Esophagus squamous epithelium (tissue), 5 donors: ENCODE measurements at regions not wholly inside any gene's neighbourhood (a gene's known extent, or its start where the extent isn't known, plus 50 kb on each side); places are given as distances from the start of the nearest gene placed in this dataset.

Source experiments
- DNase-seq: peaks from one replicate; lab custom pipeline; 2025; lab: John Stamatoyannopoulos, UW
- H3K27ac ChIP-seq, 4 donors: fragments of 200-600 bp; sonication (generic); one replicate each; pipeline ENCODE4 v1.5.1; 2016 to 2019; ENCODE audit warnings: mild to moderate bottlenecking in 1 of 4
- H3K27me3 ChIP-seq, 4 donors: fragments of 200-600 bp; sonication (generic); 1 replicate in 3 of 4; 2 replicates in 1 of 4; pipeline versions ENCODE4 v1.5.1 to v1.6.0; 2017 to 2021; ENCODE audit warnings: antibody characterized with exemption in 1 of 4
- H3K36me3 ChIP-seq, 3 donors: fragments of 200-600 bp; sonication (generic); one replicate each; pipeline ENCODE4 v1.5.1; 2016 to 2019
- H3K4me1 ChIP-seq, 3 donors: fragments of 200-600 bp; sonication (generic); one replicate each; pipeline ENCODE4 v1.5.1; 2017 to 2019
- H3K4me3 ChIP-seq, 4 donors: fragments of 200-600 bp; sonication (generic); 1 replicate in 3 of 4; 2 replicates in 1 of 4; pipeline ENCODE4 v1.5.1; 2016 to 2019; ENCODE audit warnings: mild to moderate bottlenecking in 2 of 4, moderate library complexity in 1 of 4
- H3K9me3 ChIP-seq, 3 donors: fragments of 200-600 bp; sonication (generic); one replicate each; pipeline ENCODE4 v1.5.1; 2016 to 2019
- POLR2A ChIP-seq, 4 donors: fragments of 450-650 bp; IDR thresholded peaks; one replicate each; pipeline ENCODE4 v1.6.1; 2017; ENCODE audit warnings: antibody characterized with exemption in 4 of 4, mild to moderate bottlenecking in 4 of 4, moderate library complexity in 3 of 4
- WGBS, 2 donors: methylation state at CpG; one replicate each; pipeline ENCODE4 v1.1.5; 2018; 5-methylcytosine and 5-hydroxymethylcytosine counted together
- intact Hi-C: fragments of 100-400 bp; cut with DNase I; formaldehyde crosslinking; loops from one replicate; pipeline ENCODE4 v1.15.0; 2022
- TF ChIP-seq, protein P1 (sequence below), 6 experiments: fragments of 450-650 bp in 4 of 6; fragments of 200-600 bp in 2 of 6; sonication (generic) in 2 of 6; IDR thresholded peaks; one replicate each; pipeline ENCODE4 v1.5.1; 2016 to 2019; ENCODE audit warnings: antibody characterized with exemption in 6 of 6, mild to moderate bottlenecking in 4 of 6, moderate library complexity in 4 of 6
- donor health status: DM: yes; HTN: yes; CAD: no.

DNA sequence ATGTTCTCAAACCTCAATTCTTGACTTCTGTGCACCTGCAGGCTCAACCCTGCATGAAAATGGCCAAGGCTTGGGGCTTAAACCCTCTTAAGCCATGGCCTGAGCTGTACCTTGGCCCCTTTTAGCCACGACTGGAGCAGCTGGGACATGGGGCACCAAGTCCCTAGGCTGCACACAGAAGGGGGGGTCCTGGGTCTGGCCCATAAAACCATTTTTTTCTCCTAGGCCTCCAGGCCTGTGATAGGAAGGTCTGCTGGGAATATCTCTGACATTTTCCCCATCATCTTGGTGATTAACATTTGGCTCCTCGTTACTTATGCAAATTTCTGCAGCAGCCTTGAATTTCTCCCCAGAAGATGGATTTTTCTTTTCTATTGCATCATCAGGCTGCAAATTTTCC is 119.4 kb upstream of the VGLL2 start:
- no peaks in the 10 kb centered on the region for H3K27me3 ChIP-seq
- no peak overlapping the region for H3K27ac ChIP-seq
- no peaks in the 10 kb centered on the region for H3K9me3 ChIP-seq
- TF ChIP-seq POLR2A (IDR thresholded peaks at IDR 0.05): no peak
- TF ChIP-seq, protein P1, sequence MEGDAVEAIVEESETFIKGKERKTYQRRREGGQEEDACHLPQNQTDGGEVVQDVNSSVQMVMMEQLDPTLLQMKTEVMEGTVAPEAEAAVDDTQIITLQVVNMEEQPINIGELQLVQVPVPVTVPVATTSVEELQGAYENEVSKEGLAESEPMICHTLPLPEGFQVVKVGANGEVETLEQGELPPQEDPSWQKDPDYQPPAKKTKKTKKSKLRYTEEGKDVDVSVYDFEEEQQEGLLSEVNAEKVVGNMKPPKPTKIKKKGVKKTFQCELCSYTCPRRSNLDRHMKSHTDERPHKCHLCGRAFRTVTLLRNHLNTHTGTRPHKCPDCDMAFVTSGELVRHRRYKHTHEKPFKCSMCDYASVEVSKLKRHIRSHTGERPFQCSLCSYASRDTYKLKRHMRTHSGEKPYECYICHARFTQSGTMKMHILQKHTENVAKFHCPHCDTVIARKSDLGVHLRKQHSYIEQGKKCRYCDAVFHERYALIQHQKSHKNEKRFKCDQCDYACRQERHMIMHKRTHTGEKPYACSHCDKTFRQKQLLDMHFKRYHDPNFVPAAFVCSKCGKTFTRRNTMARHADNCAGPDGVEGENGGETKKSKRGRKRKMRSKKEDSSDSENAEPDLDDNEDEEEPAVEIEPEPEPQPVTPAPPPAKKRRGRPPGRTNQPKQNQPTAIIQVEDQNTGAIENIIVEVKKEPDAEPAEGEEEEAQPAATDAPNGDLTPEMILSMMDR (IDR thresholded peaks at IDR 0.05): no peak
- intact Hi-C loops: no loop called here
- no peak for DNase-seq
- H3K36me3 ChIP-seq: no peaks in the 10 kb centered on the region
- no peaks in the 10 kb centered on the region for H3K4me1 ChIP-seq
- 57 to 67% methylated on average over 2 of the region's 2 CpGs for WGBS, 2 donors
- H3K4me3 ChIP-seq: no peak overlapping the region

DNA sequence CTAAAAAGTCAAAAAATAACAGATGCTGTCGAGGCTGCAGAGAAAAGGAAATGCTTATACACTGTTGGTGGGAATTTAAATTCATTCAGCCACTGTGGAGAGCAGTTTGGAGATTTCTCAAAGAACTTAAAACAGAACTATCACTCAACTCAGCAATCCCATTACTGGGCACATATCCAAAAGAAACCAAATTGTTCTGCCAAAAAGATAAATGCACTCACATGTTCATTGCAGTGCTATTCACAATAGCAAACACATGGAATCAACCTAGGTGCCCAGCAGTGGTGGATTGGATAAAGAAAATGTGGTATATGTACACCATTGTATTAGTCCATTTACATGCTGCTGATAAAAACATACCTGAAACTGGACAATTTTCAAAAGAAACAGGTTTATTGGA is 116.0 kb upstream of the VGLL2 start:
- Histone ChIP-seq H3K4me1 (no peaks in the 10 kb centered on the region), H3K27me3 (no peaks in the 10 kb centered on the region), H3K9me3 (no peaks in the 10 kb centered on the region), H3K27ac (no peak overlapping the region), H3K36me3 (no peaks in the 10 kb centered on the region), H3K4me3 (no peak overlapping the region)
- 9 to 25% methylated on average over 1 of the region's 1 CpG for WGBS, 2 donors
- TF ChIP-seq, protein P1 (IDR thresholded peaks at IDR 0.05): no peak
- TF ChIP-seq POLR2A (IDR thresholded peaks at IDR 0.05): no peak
- intact Hi-C loops: no loop called here
- DNase-seq: no peak

DNA sequence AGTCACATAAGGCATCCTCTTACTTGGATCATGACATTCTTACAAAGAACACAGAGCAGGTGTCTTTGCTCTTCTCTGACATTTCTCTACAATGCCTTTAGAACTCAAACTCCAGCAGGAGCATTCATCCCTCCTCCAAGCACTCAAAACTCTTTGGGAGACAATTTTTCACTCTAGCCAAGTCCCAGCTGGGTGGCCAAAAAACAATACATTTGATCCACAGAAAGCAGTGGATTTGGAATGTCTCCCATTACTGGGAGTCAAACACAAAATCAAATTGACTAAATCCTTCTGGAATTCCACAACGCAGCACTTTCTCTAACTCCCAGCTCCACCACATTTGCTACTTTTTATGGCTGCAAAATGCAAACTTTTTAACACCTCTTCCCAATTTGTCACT is 108.6 kb upstream of the VGLL2 start:
- Histone ChIP-seq H3K27ac (no peak overlapping the region), H3K9me3 (no peaks in the 10 kb centered on the region), H3K4me3 (no peak overlapping the region), H3K36me3 (no peaks in the 10 kb centered on the region), H3K4me1 (no peaks in the 10 kb centered on the region), H3K27me3 (no peaks in the 10 kb centered on the region)
- no peak for TF ChIP-seq POLR2A (IDR thresholded peaks at IDR 0.05)
- TF ChIP-seq, protein P1 (IDR thresholded peaks at IDR 0.05): no peak
- DNase-seq: no peak
- intact Hi-C loops: no loop called here
- 40 to 42% methylated on average over 1 of the region's 1 CpG for WGBS, 2 donors

DNA sequence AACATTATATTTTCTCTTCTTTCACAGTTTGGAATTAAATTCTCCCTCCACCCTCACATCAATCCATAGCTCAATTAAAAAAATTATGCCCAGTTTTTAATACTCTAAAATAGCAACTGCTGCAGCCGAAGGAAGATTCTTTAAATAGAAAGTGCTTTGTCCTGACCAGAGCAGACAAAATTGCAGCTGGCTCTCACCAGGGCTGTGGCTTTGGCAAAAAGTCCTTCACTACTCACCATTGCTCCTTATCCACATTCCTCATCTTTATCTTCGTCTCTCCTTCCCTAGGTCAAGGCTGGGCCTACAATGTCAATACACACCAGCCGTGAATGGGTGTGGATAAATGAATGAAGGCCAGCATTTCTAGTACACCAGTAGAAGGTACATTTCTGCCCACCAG is 107.9 kb upstream of the VGLL2 start:
- H3K9me3 ChIP-seq: no peaks in the 10 kb centered on the region
- no peak overlapping the region for H3K27ac ChIP-seq
- intact Hi-C loops: no loop called here
- 28 to 69% methylated on average over 3 of the region's 3 CpGs for WGBS, 2 donors
- no peak for DNase-seq
- no peaks in the 10 kb centered on the region for H3K36me3 ChIP-seq
- H3K4me3 ChIP-seq: no peak overlapping the region
- no peak for TF ChIP-seq POLR2A (IDR thresholded peaks at IDR 0.05)
- TF ChIP-seq, protein P1 (IDR thresholded peaks at IDR 0.05): no peak
- no peaks in the 10 kb centered on the region for H3K4me1 ChIP-seq
- H3K27me3 ChIP-seq: no peaks in the 10 kb centered on the region

DNA sequence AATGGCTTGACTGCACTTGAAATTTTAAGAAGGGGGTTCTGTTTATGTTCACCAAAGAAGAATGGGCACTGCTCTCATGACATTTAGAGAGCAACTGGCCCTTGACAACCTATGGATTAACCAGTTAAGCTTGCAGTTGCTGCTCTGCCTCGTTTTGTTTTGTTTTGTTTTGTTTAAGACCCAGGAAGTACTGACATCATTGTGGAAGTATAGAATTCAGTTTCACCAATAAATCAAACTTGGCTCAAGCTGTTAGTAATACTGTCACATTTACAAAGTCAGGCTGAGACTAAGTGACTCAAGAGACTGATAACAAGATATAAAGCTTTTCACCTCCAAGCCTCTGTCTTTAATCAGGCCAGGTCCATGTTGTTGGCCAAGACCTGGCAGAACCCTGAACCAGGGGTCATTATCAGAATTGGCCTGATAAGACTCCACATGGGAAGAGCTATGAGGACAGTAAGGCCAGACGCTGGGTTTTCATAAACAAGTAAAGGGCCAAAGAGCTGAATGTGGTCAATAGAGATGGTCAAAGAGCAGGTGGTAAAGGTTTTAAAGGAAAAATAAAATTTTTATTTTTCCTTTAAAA is 99.4 kb upstream of the VGLL2 start:
- no peak for DNase-seq

More for the DNA sequence above, 99.4 kb upstream of the VGLL2 start:
- TF ChIP-seq, protein P1 (IDR thresholded peaks at IDR 0.05): no peak
- TF ChIP-seq POLR2A (IDR thresholded peaks at IDR 0.05): no peak
- Histone ChIP-seq H3K27ac (no peak overlapping the region), H3K4me1 (peaks cover 0 to 43% (median 11%) of the 10 kb centered on the region in 3 donors), H3K4me3 (no peak overlapping the region), H3K27me3 (no peaks in the 10 kb centered on the region), H3K36me3 (no peaks in the 10 kb centered on the region), H3K9me3 (no peaks in the 10 kb centered on the region)
- intact Hi-C loops: no loop called here
- WGBS, 2 donors: 38 to 40% methylated on average over 2 of the region's 2 CpGs
